GM12891 (cell line): ENCODE measurements at regions not wholly inside any gene's neighbourhood (a gene's known extent, or its start where the extent isn't known, plus 50 kb on each side); places are given as distances from the start of the nearest gene placed in this dataset.

Experiments
- POLR2A ChIP-seq: IDR thresholded peaks from 2 replicates; pipeline ENCODE4 v1.6.1; 2011; ENCODE audit warnings: low read depth, low read length, control low read depth
- POLR2AphosphoS5 ChIP-seq: IDR thresholded peaks from 2 replicates; pipeline ENCODE4 v1.6.1; 2011; ENCODE audit warnings: low read depth, low read length, control low read depth
- SPI1 ChIP-seq: IDR thresholded peaks from 2 replicates; pipeline ENCODE4 v1.6.1; 2011; ENCODE audit warnings: low read depth, low read length, control low read depth
- TAF1 ChIP-seq: IDR thresholded peaks from 2 replicates; pipeline ENCODE4 v1.6.1; 2011; ENCODE audit warnings: low read depth, low read length, control low read depth

GRCh38 chr1:187464320-187464719 lies 635.6 kb downstream of the PLA2G4A start:
- no peak for TF ChIP-seq POLR2AphosphoS5
- TF ChIP-seq POLR2A = no peak
- no peak for TF ChIP-seq TAF1
- TF ChIP-seq SPI1 = no peak
